Ascending aorta (tissue), 2 donors: ENCODE measurements at regions not wholly inside any gene's neighbourhood (a gene's known extent, or its start where the extent isn't known, plus 50 kb on each side); places are given as distances from the start of the nearest gene placed in this dataset.

Experiments
- DNase-seq, 2 donors: peaks; one replicate each; pipeline ENCODE4 v3.0.0-alpha.2; 2019; ENCODE audit warnings: low spot score in 2 of 2
- H3K27ac ChIP-seq, 2 donors: fragments of 200-600 bp; sonication (generic); one replicate each; pipeline ENCODE4 v1.5.1; 2016 to 2017; ENCODE audit warnings: mild to moderate bottlenecking in 1 of 2
- H3K27me3 ChIP-seq: fragments of 200-600 bp; sonication (generic); one replicate; pipeline ENCODE4 v1.5.1; 2017
- H3K36me3 ChIP-seq, 2 donors: fragments of 200-600 bp; sonication (generic); one replicate each; pipeline ENCODE4 v1.5.1; 2016
- H3K4me1 ChIP-seq, 2 donors: fragments of 200-600 bp; sonication (generic); one replicate each; pipeline ENCODE4 v1.5.1; 2016 to 2017; ENCODE audit warnings: mild to moderate bottlenecking in 1 of 2
- H3K4me3 ChIP-seq, 2 donors: fragments of 200-600 bp; sonication (generic); one replicate each; pipeline ENCODE4 v1.5.1; 2016 to 2017; ENCODE audit warnings: mild to moderate bottlenecking in 1 of 2
- H3K9me3 ChIP-seq, 2 donors: fragments of 200-600 bp; sonication (generic); one replicate each; pipeline ENCODE4 v1.5.1; 2016
- CTCF ChIP-seq, 3 experiments: fragments of 200-600 bp in 2 of 3; fragments of 450-650 bp in 1 of 3; sonication (generic) in 2 of 3; IDR thresholded peaks; one replicate each; pipeline ENCODE4 v1.5.1; 2016 to 2019; ENCODE audit warnings: antibody characterized with exemption in 3 of 3, mild to moderate bottlenecking in 1 of 3, moderate library complexity in 1 of 3
- intact Hi-C: fragments of 100-400 bp; cut with DNase I; formaldehyde crosslinking; loops from one replicate; pipeline ENCODE4 v1.15.1; 2023

- H3K27me3 ChIP-seq: no peaks in the 10 kb centered on the region
- peaks cover 0 to 14% of the 10 kb centered on the region in 2 donors for H3K4me1 ChIP-seq
- H3K9me3 ChIP-seq: no peaks in the 10 kb centered on the region
- H3K36me3 ChIP-seq: peaks cover 3 to 11% of the 10 kb centered on the region in 2 donors
- intact Hi-C loops: no loop called here
- peak overlapping the region in 1 of 2 donors; percentile 17 for H3K4me3 ChIP-seq
- DNase-seq: no peak
- no peak for TF ChIP-seq CTCF (IDR thresholded peaks at IDR 0.05)
- peak overlapping the region in 1 of 2 donors; percentile 44 for H3K27ac ChIP-seq
These were observed 236.4 kb upstream of the RGS6 start for GRCh38 chr14:71695611-71696350.

- no peaks in the 10 kb centered on the region for H3K27me3 ChIP-seq
- no peak overlapping the region for H3K4me3 ChIP-seq
- intact Hi-C loops: no loop called here
- no peak for TF ChIP-seq CTCF (IDR thresholded peaks at IDR 0.05)
- no peak for DNase-seq
- H3K36me3 ChIP-seq: peaks cover 3 to 11% of the 10 kb centered on the region in 2 donors
- H3K4me1 ChIP-seq: peaks cover 0 to 7% of the 10 kb centered on the region in 2 donors
- no peaks in the 10 kb centered on the region for H3K9me3 ChIP-seq
- no peak overlapping the region for H3K27ac ChIP-seq
These were observed 234.2 kb upstream of the RGS6 start for GRCh38 chr14:71698027-71698426.

GRCh38 chr14:71698673-71699072, 233.6 kb upstream of the RGS6 start:
- Histone ChIP-seq H3K4me3 (no peak overlapping the region), H3K27ac (no peak overlapping the region), H3K4me1 (peaks cover 0 to 7% of the 10 kb centered on the region in 2 donors), H3K27me3 (no peaks in the 10 kb centered on the region), H3K9me3 (no peaks in the 10 kb centered on the region), H3K36me3 (peaks cover 3 to 11% of the 10 kb centered on the region in 2 donors)
- no peak for TF ChIP-seq CTCF (IDR thresholded peaks at IDR 0.05)
- intact Hi-C loops: no loop called here
- DNase-seq: no peak

- H3K9me3 ChIP-seq: no peaks in the 10 kb centered on the region
- peaks cover 3 to 27% of the 10 kb centered on the region in 2 donors for H3K36me3 ChIP-seq
- no peak overlapping the region for H3K4me3 ChIP-seq
- no peak overlapping the region for H3K27ac ChIP-seq
- no peak for DNase-seq
- no peaks in the 10 kb centered on the region for H3K4me1 ChIP-seq
- no peak for TF ChIP-seq CTCF (IDR thresholded peaks at IDR 0.05)
- intact Hi-C loops: no loop called here
- no peaks in the 10 kb centered on the region for H3K27me3 ChIP-seq
These were observed 230.2 kb upstream of the RGS6 start for GRCh38 chr14:71701990-71702389.

GRCh38 chr14:71702786-71703185, 229.4 kb upstream of the RGS6 start:
- no peak overlapping the region for H3K27ac ChIP-seq

More at GRCh38 chr14:71702786-71703185, 229.4 kb upstream of the RGS6 start:
- peaks cover 3 to 27% of the 10 kb centered on the region in 2 donors for H3K36me3 ChIP-seq
- intact Hi-C loops: no loop called here
- no peak overlapping the region for H3K4me3 ChIP-seq
- H3K27me3 ChIP-seq: no peaks in the 10 kb centered on the region
- TF ChIP-seq CTCF (IDR thresholded peaks at IDR 0.05): no peak
- H3K4me1 ChIP-seq: no peaks in the 10 kb centered on the region
- no peaks in the 10 kb centered on the region for H3K9me3 ChIP-seq
- DNase-seq: no peak
